Neural progenitor cell (in vitro differentiated cells): ENCODE measurements at regions not wholly inside any gene's neighbourhood (a gene's known extent, or its start where the extent isn't known, plus 50 kb on each side); places are given as distances from the start of the nearest gene placed in this dataset.

ENCODE experiments used
- EZH2 ChIP-seq: fragments of 200-600 bp; sonication (generic); IDR thresholded peaks from 2 replicates; pipeline ENCODE4 v1.6.1; 2017; ENCODE audit warnings: antibody characterized with exemption, mild to moderate bottlenecking, moderate library complexity
- EZH2phosphoT487 ChIP-seq: fragments of 200-600 bp; sonication (generic); IDR thresholded peaks from 2 replicates; pipeline ENCODE4 v1.6.1; 2017; ENCODE audit warnings: antibody characterized with exemption
- TF ChIP-seq, protein P1 (sequence below): fragments of 200-600 bp; sonication (generic); IDR thresholded peaks from 2 replicates; pipeline ENCODE4 v1.5.1; 2017; ENCODE audit warnings: antibody characterized with exemption, mild to moderate bottlenecking

DNA sequence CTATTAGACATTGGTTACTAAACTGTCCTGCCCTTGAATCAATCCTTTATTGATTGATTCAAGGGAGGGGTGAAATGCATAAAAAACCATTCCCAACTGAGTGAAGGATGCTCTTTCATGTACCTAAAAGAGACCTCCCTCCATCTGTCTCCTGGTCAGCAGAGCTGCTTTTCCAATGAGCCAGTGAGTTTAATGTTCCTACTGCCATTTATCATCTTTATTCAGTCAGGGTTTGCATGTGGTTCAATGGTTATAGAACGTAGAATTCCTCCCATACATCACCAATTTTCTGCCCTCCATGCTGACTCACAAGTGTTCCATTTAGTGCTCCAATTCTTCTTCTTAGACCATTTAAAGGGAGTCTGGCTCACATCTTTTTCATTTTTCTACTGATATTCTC, 199.1 kb upstream of the PCSK5 start:
- TF ChIP-seq, protein P1, sequence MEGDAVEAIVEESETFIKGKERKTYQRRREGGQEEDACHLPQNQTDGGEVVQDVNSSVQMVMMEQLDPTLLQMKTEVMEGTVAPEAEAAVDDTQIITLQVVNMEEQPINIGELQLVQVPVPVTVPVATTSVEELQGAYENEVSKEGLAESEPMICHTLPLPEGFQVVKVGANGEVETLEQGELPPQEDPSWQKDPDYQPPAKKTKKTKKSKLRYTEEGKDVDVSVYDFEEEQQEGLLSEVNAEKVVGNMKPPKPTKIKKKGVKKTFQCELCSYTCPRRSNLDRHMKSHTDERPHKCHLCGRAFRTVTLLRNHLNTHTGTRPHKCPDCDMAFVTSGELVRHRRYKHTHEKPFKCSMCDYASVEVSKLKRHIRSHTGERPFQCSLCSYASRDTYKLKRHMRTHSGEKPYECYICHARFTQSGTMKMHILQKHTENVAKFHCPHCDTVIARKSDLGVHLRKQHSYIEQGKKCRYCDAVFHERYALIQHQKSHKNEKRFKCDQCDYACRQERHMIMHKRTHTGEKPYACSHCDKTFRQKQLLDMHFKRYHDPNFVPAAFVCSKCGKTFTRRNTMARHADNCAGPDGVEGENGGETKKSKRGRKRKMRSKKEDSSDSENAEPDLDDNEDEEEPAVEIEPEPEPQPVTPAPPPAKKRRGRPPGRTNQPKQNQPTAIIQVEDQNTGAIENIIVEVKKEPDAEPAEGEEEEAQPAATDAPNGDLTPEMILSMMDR, result no peak
- TF ChIP-seq EZH2 (no peak), EZH2phosphoT487 (no peak)
